ENCODE measurements at regions not wholly inside any gene's neighbourhood (a gene's known extent, or its start where the extent isn't known, plus 50 kb on each side); places are given as distances from the start of the nearest gene placed in this dataset.

DNA sequence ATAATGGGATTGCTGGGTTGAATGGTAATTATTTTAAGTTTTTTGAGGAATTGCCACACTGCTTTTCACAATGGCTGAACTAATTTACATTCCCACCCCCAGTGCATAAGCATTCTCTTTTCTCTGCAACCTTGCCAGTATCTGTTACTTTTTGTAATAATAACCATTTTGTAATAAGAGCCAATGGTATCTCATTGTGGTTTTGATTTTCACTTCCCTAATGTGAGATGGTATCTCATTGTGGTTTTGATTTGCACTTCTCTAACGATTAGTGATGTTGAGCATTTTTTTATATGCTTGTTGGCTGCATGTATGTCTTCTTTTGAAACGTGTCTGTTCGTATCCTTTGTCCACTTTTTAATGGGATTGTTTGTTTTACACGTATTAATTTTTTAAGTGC lies 213.1 kb upstream of the HDX start:
- TF ChIP-seq CTCF (conservative IDR thresholded peaks at IDR 0.05 in 1 of 2, IDR thresholded peaks at IDR 0.05 in 1 of 2; ENCODE audit: extremely low read depth in 1 of 2, insufficient read depth in 1 of 2, low read depth in 1 of 2, low read length in 2 of 2) (no peak), EZH2 (IDR thresholded peaks at IDR 0.05; ENCODE audit: borderline replicate concordance, low read length) (no peak)
